ENCODE measurements at regions not wholly inside any gene's neighbourhood (a gene's known extent, or its start where the extent isn't known, plus 50 kb on each side); places are given as distances from the start of the nearest gene placed in this dataset.
A peak's percentile ranks its signal among the peaks of the same experiment; 100 is the strongest.

GRCh38 chr18:46268671-46269070, 164.5 kb downstream of the HAUS1 start:
- no peak for DNase-seq

DNA sequence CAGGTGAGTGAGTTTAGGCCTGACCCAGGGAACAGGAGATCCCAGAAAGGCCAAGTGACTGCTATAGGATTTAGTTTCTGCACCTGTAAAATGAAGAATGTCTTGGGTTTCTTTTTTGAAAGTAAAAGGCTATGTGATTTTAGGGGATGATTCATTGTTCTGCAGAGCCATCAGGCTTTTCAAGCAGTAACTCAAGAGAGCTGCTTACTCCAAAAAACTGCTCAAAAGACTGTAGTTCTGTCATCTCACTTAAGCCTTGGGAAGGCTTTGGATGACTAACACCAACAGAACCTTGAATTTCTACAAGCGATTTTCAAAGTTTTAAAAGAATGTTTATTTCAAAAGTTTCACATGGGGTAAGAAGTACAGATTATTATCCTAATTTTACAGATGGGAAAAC, 165.1 kb downstream of the HAUS1 start:
- no peak for DNase-seq

GRCh38 chr18:46271488-46271887, 167.3 kb downstream of the HAUS1 start:
- no peak for DNase-seq

DNA sequence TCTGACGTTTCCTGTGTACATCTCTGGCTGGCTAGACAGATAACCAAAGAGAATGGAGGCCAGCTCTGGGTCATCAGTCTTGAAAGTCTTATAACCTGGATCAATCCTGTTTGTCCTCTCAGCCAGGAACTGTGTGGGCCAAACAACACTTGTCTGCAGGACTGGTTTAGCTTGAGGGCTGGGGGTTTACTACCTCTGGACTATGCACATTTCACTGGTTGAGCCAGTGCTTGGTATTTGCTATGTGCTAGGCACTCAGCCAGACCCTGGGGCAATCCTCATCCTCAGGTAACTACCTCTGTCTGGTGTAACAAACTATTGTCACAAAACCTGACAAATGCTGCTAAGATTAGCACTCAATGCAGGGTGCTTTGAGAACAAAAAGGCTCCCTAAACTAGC, 169.7 kb downstream of the HAUS1 start:
- no peak for DNase-seq

- no peak for DNase-seq
These were observed 170.1 kb downstream of the HAUS1 start for GRCh38 chr18:46274266-46274665.

DNA sequence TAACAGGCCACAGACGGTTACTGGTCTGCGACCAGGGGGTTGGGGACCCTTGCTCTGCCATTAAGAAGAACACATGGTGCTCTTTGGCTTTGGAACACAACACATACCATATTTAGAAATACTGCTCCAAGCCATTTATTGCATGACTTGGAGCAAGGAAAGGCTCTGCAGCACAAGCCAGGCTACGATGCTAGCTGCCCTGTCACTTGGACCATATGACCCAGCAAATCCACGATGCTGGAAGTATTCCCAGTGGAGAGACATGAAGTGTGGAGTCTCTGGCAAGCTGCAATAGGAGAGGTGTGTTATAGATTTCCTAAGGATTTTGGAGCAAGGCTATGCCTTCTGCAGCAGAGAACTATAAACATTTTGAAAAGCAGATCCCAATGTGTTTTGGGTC, 171.2 kb downstream of the HAUS1 start:
- DNase-seq, result no peak

GRCh38 chr18:46276748-46277147, 172.6 kb downstream of the HAUS1 start:
- DNase-seq, result no peak

DNA sequence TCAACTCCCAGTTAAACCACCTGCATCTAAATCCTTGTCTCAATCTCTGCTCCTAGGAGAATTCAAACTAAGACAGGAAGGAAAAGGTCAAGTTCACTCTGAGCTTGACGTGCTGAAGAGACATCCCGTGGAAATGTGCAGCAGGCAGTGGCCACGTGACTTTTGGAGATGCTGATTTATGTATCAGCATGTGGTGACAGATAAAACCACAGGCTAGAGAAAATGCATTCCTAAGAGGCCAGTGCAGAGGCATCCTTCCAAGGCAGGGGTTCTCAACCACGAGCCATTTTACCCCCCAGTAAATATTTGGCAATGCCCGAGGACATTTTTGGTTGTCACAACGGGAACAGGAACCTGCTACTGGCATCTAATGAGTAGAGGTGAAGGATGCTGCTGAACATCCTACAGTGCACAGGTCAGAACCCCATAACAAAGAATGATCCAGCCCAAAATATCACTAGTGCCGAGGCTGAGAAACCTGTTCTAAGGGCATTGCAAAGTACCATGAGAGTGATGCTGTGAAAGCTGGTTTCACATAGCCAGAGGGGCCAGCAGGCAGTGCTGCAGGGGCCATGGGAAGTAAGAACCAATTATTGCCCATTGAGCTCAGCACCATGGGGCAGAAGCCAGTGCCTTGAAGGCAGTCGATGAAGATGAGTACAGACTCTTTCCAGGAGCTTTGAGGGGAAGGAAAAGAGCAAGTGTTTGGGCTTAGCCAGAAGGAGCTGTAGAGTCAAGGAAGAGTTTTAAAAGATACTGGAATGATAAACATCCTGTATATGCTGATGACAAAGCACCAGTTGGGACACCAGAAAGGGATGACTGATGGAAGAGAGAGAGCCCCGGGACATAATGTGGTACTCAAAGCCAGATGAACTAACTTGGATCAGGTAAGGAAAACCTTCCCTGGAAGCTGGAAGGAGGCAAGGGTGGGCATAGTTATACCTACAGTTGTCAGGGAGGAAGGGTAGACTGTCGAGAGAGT, 174.6 kb downstream of the HAUS1 start:
- DNase-seq, result peak; percentile 12

DNA sequence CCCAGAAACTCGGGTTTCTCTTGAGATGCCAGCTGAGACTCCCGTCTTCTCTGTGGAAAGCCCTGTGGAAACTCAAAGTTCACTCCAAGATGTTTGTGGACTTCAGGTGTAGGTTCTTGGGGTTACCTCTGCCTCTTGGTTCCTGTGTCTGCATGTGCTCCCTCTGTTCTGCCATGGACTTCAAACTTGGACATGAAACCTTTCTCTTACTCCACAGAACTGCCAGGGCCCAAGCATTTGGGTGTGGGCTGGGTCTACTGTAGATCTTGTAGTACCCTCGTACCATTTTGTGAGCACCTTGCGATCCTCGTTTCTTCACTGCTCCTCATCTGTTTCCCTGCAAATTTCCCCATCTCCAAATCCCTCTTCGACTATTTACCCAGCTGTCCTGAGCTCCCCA, 175.5 kb downstream of the HAUS1 start:
- no peak for DNase-seq

DNA sequence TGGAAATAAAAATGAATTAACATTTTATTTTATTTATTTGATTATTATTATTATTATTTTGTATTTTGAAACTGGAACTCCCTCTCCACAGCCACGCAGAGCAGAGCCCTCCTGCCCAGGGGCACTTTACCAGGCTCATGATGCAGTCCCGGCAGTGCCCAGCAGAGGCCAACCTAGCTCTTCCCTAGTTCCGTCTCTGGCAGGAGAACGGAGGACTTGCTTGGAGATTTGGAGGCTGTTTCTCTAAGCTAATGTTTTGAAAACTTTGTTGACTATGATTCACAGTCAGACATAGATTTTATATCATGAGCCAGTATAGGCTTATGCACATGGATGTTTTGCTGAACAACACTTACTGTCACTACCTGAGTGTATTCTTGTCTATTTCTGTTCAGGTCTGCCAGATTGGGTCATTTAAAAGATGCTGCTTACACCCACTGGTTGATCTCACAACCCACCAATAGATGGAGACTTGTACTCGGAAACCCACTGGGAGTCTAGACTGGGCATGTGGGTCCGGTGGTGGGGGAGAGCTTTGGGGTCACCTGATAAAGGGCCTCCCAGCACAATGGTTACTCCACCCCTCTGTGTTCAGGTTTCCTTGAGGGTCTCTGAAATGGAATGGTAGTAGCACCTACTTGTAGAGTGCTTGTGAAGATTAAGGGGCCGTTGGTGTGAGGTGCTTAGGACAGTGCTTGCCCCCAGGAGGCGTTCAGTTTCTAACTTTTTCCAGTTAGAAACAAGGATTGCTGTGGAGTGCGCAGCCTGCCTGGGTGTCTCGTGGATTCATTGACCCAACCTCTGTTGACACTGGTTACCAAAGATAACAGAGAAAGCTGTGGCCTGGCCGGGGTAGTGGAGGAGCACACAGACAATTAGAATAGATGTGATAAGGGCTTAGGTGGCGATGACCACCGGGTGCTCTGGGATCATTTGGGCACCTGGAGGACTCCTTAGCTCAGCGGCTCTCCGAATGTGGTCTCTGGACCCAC, 177.3 kb downstream of the HAUS1 start:
- DNase-seq, result peak; percentile 73

DNA sequence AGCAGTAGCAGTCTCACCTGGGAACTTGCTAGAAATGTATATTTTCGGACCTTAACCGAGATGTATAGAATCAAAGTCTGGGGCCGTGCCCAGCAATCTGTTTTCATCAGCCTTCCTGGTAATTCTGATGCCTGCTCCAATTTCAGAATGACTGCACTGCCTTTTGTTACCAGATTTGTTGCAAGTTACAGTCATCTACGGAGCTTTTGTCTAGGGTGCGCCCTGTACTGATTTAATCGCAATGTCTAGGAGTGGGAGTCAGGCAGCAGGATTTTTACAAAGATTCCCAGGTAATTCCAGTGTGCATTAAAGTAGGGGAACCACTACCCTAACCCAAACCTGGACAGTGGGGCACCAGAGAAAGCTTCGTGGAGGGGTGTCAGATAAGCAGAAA, 178.0 kb downstream of the HAUS1 start:
- no peak for DNase-seq

GRCh38 chr18:46282646-46283045, 178.5 kb downstream of the HAUS1 start:
- no peak for DNase-seq

DNA sequence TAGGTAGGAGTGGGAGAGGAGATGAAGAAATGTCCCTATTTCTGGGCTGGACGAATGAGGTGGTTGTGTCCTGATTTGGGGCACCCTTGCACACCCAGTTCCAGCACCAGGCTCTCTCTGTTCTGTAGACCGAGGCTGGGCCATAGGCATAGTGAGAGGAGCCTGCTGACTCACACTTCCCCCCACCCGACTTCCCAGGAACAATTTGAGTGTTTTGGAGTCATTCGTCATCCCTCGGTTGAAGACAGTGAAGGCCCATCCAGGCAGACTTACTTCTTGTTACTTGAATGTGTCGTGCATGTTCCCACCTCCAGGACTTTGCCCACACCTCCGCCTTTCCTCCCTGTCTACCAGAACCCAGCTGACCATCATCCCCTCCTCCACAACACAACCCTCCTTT, 179.1 kb downstream of the HAUS1 start:
- DNase-seq, result no peak

DNA sequence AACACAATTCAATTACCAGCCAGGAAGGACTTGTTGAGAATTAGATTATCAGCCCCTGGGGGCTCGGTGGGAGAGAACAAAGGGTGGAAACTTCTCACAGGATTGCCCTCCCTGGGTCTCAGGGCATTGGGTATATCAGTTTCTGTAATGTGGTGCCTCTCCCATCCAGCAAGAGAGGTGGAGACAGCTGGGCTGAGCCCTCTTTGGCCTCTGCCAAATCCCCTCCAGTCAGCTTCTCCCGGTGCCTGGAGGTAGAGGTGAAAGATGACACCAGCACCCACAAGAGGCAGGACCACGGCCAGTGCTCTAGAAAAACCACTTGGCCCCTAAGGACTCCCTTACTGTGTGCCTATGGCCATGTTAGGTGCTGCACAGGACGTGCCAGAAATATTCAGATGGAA, 179.7 kb downstream of the HAUS1 start:
- DNase-seq, result no peak

DNA sequence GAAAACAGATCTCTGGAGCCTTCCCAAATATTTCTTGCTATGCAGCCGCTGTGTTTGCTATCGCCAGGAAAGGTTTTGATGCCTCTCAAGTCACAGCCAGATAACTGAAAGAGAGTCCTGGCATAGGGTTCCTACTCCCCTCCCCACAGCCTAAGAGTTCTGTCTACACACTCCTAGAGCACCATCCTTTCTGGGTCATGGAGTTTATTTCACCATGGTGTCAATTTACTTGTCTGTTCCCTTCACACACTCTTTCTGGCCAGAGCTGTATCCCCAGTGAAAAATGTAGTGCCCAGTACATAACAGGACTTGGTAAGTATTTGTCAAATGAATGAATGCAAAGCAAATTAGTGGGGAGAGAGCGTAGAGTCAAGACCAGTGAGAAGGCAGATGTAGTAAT, 185.3 kb downstream of the HAUS1 start:
- DNase-seq, result no peak

- no peak for DNase-seq
These were observed 185.7 kb downstream of the HAUS1 start for GRCh38 chr18:46289931-46290330.

DNA sequence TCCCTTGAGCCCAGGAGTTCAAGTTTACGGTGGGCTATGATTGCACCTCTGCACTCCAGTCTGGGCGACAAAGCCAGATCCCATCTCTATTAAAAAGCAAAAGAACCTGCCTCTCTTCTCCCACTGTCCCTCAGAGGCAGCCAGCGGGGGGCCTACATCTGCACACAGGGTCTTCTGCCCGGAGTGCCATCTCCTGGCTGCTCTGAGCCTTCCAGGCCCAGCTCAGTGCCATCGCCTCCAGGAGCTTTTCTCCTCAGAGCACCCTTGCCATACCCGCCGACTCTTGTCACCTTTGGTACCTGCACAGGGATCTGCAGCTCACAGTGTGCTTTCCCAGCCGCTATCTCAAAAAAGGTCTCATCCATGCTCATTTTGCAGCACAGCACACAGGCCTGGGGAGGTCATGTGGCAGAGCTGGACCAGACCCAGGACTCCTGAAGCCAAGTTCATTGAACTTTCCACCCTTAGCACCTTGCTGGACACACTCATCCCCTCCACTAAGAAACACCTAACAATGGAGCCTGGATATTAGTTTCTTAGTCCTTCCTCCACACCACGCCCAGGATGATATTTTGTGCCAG, 186.3 kb downstream of the HAUS1 start:
- DNase-seq, result no peak

DNA sequence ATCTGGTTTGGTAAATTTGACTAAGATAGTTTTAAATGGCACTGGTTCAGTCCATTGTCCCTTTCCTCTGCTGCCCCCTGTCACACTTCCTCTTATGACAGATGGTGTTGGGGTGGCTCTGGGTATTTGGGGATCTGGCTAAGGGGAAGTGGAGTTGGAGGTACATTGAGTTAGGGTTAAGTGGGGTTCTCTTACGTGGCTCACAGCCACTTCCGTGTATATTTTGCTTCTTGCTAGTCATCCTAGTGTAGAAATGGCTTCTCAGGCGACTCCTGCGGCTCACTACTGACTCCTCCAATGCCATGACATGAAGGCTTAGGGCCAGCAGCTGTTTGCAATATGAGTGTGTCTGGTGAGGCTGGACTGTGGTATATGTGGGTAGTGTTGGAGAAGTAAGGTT, 187.0 kb downstream of the HAUS1 start:
- peak; percentile 28 for DNase-seq

- no peak for DNase-seq
These were observed 189.6 kb downstream of the HAUS1 start for GRCh38 chr18:46293742-46294181.

DNA sequence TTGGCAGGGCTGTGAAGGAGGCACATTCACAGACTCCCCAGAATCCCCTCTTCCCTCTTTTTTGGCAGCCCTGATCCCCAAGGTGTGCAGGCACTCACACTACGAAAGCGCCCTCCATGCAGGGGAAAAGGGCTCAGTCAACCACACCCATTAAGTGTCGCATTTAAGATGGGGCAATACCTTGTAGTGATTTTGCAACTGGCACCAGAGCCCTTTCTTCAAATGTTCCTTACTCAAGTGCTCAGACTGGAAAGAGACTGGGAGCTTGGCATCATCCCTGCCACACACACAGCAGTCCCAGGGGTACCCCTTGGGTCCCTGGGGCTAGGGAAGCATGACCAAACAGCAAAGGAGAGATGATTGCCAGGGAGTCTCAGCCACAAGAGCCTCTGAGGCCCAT, 190.1 kb downstream of the HAUS1 start:
- no peak for DNase-seq

DNA sequence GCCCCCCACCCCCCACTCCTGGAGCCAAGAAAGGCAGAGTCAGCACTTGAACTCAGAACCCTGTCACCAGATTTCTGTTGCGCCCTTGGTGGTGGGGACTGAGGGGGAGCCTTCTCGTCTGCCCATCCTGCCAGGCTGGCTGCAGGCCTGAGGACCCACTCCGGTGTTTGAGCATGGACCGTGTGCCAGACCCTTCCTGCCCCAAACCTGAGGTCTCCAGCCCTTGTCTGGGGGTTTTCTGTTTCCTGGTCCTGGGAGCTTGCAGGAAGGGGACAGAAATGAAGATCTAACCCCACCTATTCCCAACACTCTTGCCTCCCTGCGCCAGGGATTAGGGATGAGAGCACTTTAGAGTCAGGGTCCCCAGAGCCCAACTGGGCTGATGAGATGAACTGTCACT, 190.6 kb downstream of the HAUS1 start:
- DNase-seq, result no peak

- DNase-seq, result no peak
These were observed 191.2 kb downstream of the HAUS1 start for GRCh38 chr18:46295416-46295815.

- DNase-seq, result no peak
These were observed 192.5 kb downstream of the HAUS1 start for GRCh38 chr18:46296656-46297055.

All from hematopoietic multipotent progenitor cell treated with erythropoietin and hydrocortisone succinate and interleukin-3 and kit ligand, for 8 days (in vitro differentiated cells).